Activated CD4-positive, alpha-beta memory T cell treated with anti-CD3 and anti-CD28 coated beads for 36 hours (primary cell): ENCODE measurements at regions not wholly inside any gene's neighbourhood (a gene's known extent, or its start where the extent isn't known, plus 50 kb on each side); places are given as distances from the start of the nearest gene placed in this dataset.
A peak's percentile ranks its signal among the peaks of the same experiment; 100 is the strongest.

Experiments
- CTCF ChIA-PET: fragments of 350-600 bp; sonication (Branson Sonifier 250); formaldehyde crosslinking; loops from one replicate; lab custom pipeline; 2021; ENCODE audit warnings: antibody characterized with exemption, inconsistent platforms; lab: Charles Lee
- POLR2A ChIA-PET: fragments of 350-600 bp; sonication (Branson Sonifier 250); formaldehyde crosslinking; loops from one replicate; lab custom pipeline; 2021; ENCODE audit warnings: antibody characterized with exemption; lab: Charles Lee
- DNase-seq: peaks from one replicate; pipeline ENCODE4 v3.0.0-alpha.2; 2020
- H3K27ac Mint-ChIP-seq: one replicate; pipeline ENCODE4 v1.8.0; 2021; ENCODE audit warnings: mixed read lengths
- H3K27me3 Mint-ChIP-seq: one replicate; pipeline ENCODE4 v1.8.0; 2021; ENCODE audit warnings: mixed read lengths
- H3K36me3 Mint-ChIP-seq: one replicate; pipeline ENCODE4 v1.8.0; 2021; ENCODE audit warnings: mixed read lengths
- H3K4me1 Mint-ChIP-seq: one replicate; pipeline ENCODE4 v1.8.0; 2021; ENCODE audit warnings: low read depth, mixed read lengths
- H3K4me3 Mint-ChIP-seq: one replicate; pipeline ENCODE4 v1.8.0; 2021; ENCODE audit warnings: mild to moderate bottlenecking, mixed read lengths
- H3K9me3 Mint-ChIP-seq: one replicate; pipeline ENCODE4 v1.8.0; 2021; ENCODE audit warnings: mixed read lengths
- intact Hi-C: fragments of 100-400 bp; cut with micrococcal nuclease; formaldehyde crosslinking; loops from one replicate; pipeline ENCODE4 v1.15.1; 2023

DNA sequence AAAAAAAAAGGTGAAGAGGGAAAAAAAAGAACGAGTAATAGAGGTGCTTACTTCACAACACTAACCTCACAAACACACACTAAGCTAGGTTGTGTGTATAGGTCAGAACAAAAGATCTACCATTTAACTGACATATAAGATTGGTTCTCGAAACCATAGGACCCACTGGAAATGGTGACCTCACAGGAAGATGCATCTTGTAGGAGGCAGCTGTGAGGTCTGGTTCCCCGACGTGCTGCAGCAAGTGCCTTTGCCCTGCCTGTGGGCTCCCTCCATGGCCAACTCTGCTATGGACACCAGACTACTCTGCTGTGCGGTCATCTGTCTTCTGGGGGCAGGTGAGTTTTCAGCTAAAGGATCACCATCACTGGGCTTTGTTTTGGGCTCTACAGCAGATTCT is 133.8 kb upstream of the PRSS1 start:
- intact Hi-C loops, result no loop called here
- POLR2A ChIA-PET, result interaction anchor here (0.5 to 1.7 kb wide), 4 partner anchors 173 to 188 kb away, joined by 3 to 7 read pairs (median 3); no protein-coding TSS in a partner anchor
- H3K4me3 Mint-ChIP-seq, result peak overlapping the region; percentile 66
- CTCF ChIA-PET, result interaction anchor here (1.4 kb wide), 1 partner anchor 195 kb away, joined by 3 read pairs; no protein-coding TSS in a partner anchor
- no peaks in the 10 kb centered on the region for H3K36me3 Mint-ChIP-seq
- peak overlapping the region; percentile 74 for H3K27ac Mint-ChIP-seq
- peaks cover 21% of the 10 kb centered on the region for H3K4me1 Mint-ChIP-seq
- H3K9me3 Mint-ChIP-seq, result no peaks in the 10 kb centered on the region
- H3K27me3 Mint-ChIP-seq, result no peaks in the 10 kb centered on the region
- no peak for DNase-seq

- Mint-ChIP-seq H3K36me3 (no peaks in the 10 kb centered on the region), H3K27me3 (peaks cover under 1% of the 10 kb centered on the region), H3K27ac (no peak overlapping the region), H3K4me1 (peaks cover 29% of the 10 kb centered on the region), H3K4me3 (no peak overlapping the region), H3K9me3 (no peaks in the 10 kb centered on the region)
- no peak for DNase-seq
- intact Hi-C loops, result no loop called here
- ChIA-PET POLR2A (interaction anchor here (1.3 kb wide), 1 partner anchor 182 kb away, joined by 3 read pairs; no protein-coding TSS in a partner anchor), CTCF (interaction anchor here (1.6 kb wide), 1 partner anchor 12 kb away, joined by 4 read pairs; no protein-coding TSS in a partner anchor)
Measured at GRCh38 chr7:142614116-142614515, 135.2 kb upstream of the PRSS1 start.

GRCh38 chr7:142612237-142612881 is 136.9 kb upstream of the PRSS1 start:
- Mint-ChIP-seq H3K27me3 (peaks cover 1% of the 10 kb centered on the region), H3K4me3 (no peak overlapping the region), H3K36me3 (no peaks in the 10 kb centered on the region), H3K9me3 (no peaks in the 10 kb centered on the region), H3K27ac (peak overlapping the region; percentile 66), H3K4me1 (peaks cover 34% of the 10 kb centered on the region)
- POLR2A ChIA-PET, result interaction anchor here (1.5 to 1.9 kb wide), 2 partner anchors 196 to 199 kb away, joined by 4 to 7 read pairs; no protein-coding TSS in a partner anchor
- CTCF ChIA-PET, result interaction anchor here (1.6 kb wide), 1 partner anchor 198 kb away, joined by 5 read pairs; no protein-coding TSS in a partner anchor
- DNase-seq, result peak; percentile 20
- intact Hi-C loops, result loop anchor here (1.0 kb wide), 1 partner anchor 197 kb away; no protein-coding TSS in a partner anchor

GRCh38 chr7:142611566-142612236 is 137.6 kb upstream of the PRSS1 start:
- Mint-ChIP-seq H3K36me3 (no peaks in the 10 kb centered on the region), H3K4me1 (peaks cover 34% of the 10 kb centered on the region), H3K9me3 (no peaks in the 10 kb centered on the region), H3K4me3 (no peak overlapping the region), H3K27me3 (peaks cover 1% of the 10 kb centered on the region), H3K27ac (peak overlapping the region; percentile 66)
- ChIA-PET CTCF (interaction anchor here (0.7 to 1.6 kb wide), 2 partner anchors 125 to 199 kb away, joined by 4 to 5 read pairs; no protein-coding TSS in a partner anchor), POLR2A (interaction anchor here (1.5 to 1.9 kb wide), 2 partner anchors 196 to 199 kb away, joined by 4 to 7 read pairs; no protein-coding TSS in a partner anchor)
- intact Hi-C loops, result loop anchor here (1.0 kb wide), 1 partner anchor 198 kb away; no protein-coding TSS in a partner anchor
- peak; percentile 12 for DNase-seq

GRCh38 chr7:142608630-142609428 is 140.4 kb upstream of the PRSS1 start:
- no peak for DNase-seq
- H3K9me3 Mint-ChIP-seq, result no peaks in the 10 kb centered on the region
- H3K4me3 Mint-ChIP-seq, result no peak overlapping the region
- intact Hi-C loops, result no loop called here
- CTCF ChIA-PET, result interaction anchor here (0.6 to 3.7 kb wide), 6 partner anchors 18 to 202 kb away, joined by 3 to 17 read pairs (median 3); no protein-coding TSS in a partner anchor
- peaks cover 24% of the 10 kb centered on the region for H3K4me1 Mint-ChIP-seq
- peak overlapping the region; percentile 15 for H3K27ac Mint-ChIP-seq
- POLR2A ChIA-PET, result interaction anchor here (0.7 to 1.6 kb wide), 2 partner anchors 200 to 205 kb away, joined by 3 to 5 read pairs; no protein-coding TSS in a partner anchor
- no peaks in the 10 kb centered on the region for H3K36me3 Mint-ChIP-seq
- H3K27me3 Mint-ChIP-seq, result peaks cover 1% of the 10 kb centered on the region

DNA sequence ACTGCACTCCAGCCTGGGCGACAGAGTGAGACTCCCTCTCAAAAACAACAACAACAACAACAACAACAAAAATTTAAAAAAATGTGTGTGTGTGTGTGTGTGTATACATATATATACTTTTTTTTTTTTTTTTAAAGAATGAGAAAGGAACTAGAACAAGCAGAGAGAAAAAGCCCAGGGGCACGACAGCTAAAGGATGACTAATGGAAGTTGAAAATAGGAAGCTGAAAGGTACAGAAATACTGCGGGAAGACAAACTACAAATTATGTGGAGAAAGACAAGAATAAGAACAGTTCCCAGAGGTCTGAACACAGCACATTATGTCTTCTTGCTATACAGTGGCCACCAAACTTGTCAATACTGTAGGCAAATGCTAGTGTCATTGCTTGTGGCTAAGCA is 141.9 kb upstream of the PRSS1 start:
- H3K4me3 Mint-ChIP-seq, result no peak overlapping the region
- no peaks in the 10 kb centered on the region for H3K36me3 Mint-ChIP-seq
- peaks cover 22% of the 10 kb centered on the region for H3K4me1 Mint-ChIP-seq
- H3K27me3 Mint-ChIP-seq, result peaks cover 1% of the 10 kb centered on the region
- intact Hi-C loops, result no loop called here
- H3K27ac Mint-ChIP-seq, result no peak overlapping the region
- ChIA-PET POLR2A (no interaction called here), CTCF (interaction anchor here (1.1 to 3.7 kb wide), 4 partner anchors 25 to 207 kb away, joined by 3 to 17 read pairs (median 4); no protein-coding TSS in a partner anchor)
- no peak for DNase-seq
- H3K9me3 Mint-ChIP-seq, result no peaks in the 10 kb centered on the region

DNA sequence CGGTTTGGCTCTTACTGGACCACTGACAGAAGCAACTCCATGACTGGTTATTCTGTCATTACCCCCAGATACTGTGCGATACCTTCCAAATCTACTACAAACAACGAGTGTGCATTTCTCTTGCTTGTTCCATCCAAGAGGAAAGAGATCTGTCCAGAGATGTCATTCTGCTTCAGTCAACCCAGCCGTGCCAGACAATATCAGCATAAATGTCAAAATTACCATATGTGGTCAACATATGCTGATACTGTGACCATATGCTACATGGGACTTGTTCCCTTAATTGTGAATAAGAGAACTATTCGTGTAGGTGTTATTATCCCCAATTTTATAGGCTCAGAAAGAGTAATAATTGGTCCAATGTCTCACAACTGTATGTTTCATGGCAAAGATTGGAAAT is 143.2 kb upstream of the PRSS1 start:
- intact Hi-C loops, result no loop called here
- ChIA-PET POLR2A (no interaction called here), CTCF (interaction anchor here (1.1 to 2.8 kb wide), 2 partner anchors 204 to 208 kb away, joined by 5 to 23 read pairs; no protein-coding TSS in a partner anchor)
- H3K4me3 Mint-ChIP-seq, result no peak overlapping the region
- H3K27me3 Mint-ChIP-seq, result peaks cover 1% of the 10 kb centered on the region
- H3K36me3 Mint-ChIP-seq, result no peaks in the 10 kb centered on the region
- H3K4me1 Mint-ChIP-seq, result peaks cover 15% of the 10 kb centered on the region
- no peak for DNase-seq
- no peaks in the 10 kb centered on the region for H3K9me3 Mint-ChIP-seq
- H3K27ac Mint-ChIP-seq, result no peak overlapping the region

DNA sequence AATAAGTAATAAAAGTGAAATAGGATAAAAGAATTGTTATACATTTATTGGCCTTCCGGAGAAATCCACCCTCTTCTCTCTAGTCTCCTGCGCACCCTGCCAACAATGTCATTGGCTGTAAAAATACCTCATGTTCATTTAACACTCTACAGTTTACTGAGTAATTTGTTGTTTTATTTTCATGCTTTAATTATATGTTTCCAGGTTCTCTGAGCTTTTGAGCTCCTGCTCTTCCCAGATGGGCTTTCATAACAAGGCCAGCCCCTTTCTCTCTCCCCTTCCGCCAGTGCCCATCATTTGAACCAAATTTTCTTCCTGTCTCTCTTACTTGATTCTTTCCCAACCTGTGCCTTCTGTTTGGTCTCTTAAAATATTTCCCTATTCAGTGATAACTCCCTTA is 144.6 kb upstream of the PRSS1 start:
- CTCF ChIA-PET, result interaction anchor here (0.6 to 2.8 kb wide), 22 partner anchors 9 to 610 kb away, joined by 3 to 23 read pairs (median 4); no protein-coding TSS in a partner anchor
- peaks cover 6% of the 10 kb centered on the region for H3K4me1 Mint-ChIP-seq
- no peaks in the 10 kb centered on the region for H3K36me3 Mint-ChIP-seq
- POLR2A ChIA-PET, result no interaction called here
- peak overlapping the region; percentile 16 for H3K27ac Mint-ChIP-seq
- no peak overlapping the region for H3K4me3 Mint-ChIP-seq
- DNase-seq, result no peak
- H3K9me3 Mint-ChIP-seq, result no peaks in the 10 kb centered on the region
- intact Hi-C loops, result loop anchor here (1.0 to 5.0 kb wide), 3 partner anchors 207 to 613 kb away; no protein-coding TSS in a partner anchor
- H3K27me3 Mint-ChIP-seq, result peaks cover 1% of the 10 kb centered on the region

- Mint-ChIP-seq H3K4me3 (peak overlapping the region; percentile 35), H3K27ac (no peak overlapping the region), H3K9me3 (no peaks in the 10 kb centered on the region), H3K27me3 (no peaks in the 10 kb centered on the region), H3K36me3 (no peaks in the 10 kb centered on the region), H3K4me1 (peaks cover 3% of the 10 kb centered on the region)
- DNase-seq, result peak; percentile 58
- intact Hi-C loops, result loop anchor here (1.0 to 5.0 kb wide), 3 partner anchors 207 to 613 kb away; no protein-coding TSS in a partner anchor
- ChIA-PET CTCF (interaction anchor here (0.5 to 2.8 kb wide), 29 partner anchors 9 to 611 kb away, joined by 3 to 23 read pairs (median 4); no protein-coding TSS in a partner anchor), POLR2A (no interaction called here)
Measured at GRCh38 chr7:142603870-142604448, 145.3 kb upstream of the PRSS1 start.

- Mint-ChIP-seq H3K4me3 (no peak overlapping the region), H3K36me3 (no peaks in the 10 kb centered on the region), H3K9me3 (no peaks in the 10 kb centered on the region), H3K27ac (no peak overlapping the region), H3K27me3 (no peaks in the 10 kb centered on the region), H3K4me1 (no peaks in the 10 kb centered on the region)
- POLR2A ChIA-PET, result no interaction called here
- CTCF ChIA-PET, result interaction anchor here (1.0 to 2.7 kb wide), 8 partner anchors 15 to 612 kb away, joined by 3 to 12 read pairs (median 7); no protein-coding TSS in a partner anchor
- intact Hi-C loops, result loop anchor here (5.0 kb wide), 1 partner anchor 615 kb away; no protein-coding TSS in a partner anchor
- DNase-seq, result no peak
Measured at GRCh38 chr7:142602756-142603155, 146.5 kb upstream of the PRSS1 start.
